Loucy (cell line): ENCODE measurements at regions not wholly inside any gene's neighbourhood (a gene's known extent, or its start where the extent isn't known, plus 50 kb on each side); places are given as distances from the start of the nearest gene placed in this dataset.

Experiments
- H2AFZ ChIP-seq: fragments of 200-600 bp; sonication (generic); 2 replicates; pipeline ENCODE4 v1.6.0; 2016; ENCODE audit warnings: antibody characterized with exemption, mild to moderate bottlenecking, low read length, moderate library complexity
- H3F3A ChIP-seq: fragments of 200-600 bp; 2 replicates; pipeline ENCODE4 v1.6.0; 2016; ENCODE audit warnings: antibody characterized with exemption, low read depth, mild to moderate bottlenecking
- H3K27me3 ChIP-seq: fragments of 200-600 bp; sonication (generic); 2 replicates; pipeline ENCODE4 v1.6.1; 2014; ENCODE audit warnings: low read length, mild to moderate bottlenecking; ENCODE audit not compliant: insufficient read depth, poor library complexity, severe bottlenecking
- H3K36me3 ChIP-seq: fragments of 200-600 bp; sonication (generic); 2 replicates; pipeline ENCODE4 v1.6.1; 2016; ENCODE audit warnings: low read length; ENCODE audit not compliant: insufficient read depth
- H3K4me1 ChIP-seq: fragments of 200-600 bp; sonication (generic); 2 replicates; pipeline ENCODE4 v1.5.1; 2014; ENCODE audit warnings: low read length, mild to moderate bottlenecking; ENCODE audit not compliant: insufficient read depth, poor library complexity, severe bottlenecking
- H3K4me2 ChIP-seq: fragments of 200-600 bp; sonication (generic); 2 replicates; pipeline ENCODE4 v1.6.0; 2014; ENCODE audit warnings: antibody characterized with exemption, low read length, low read depth, mild to moderate bottlenecking; ENCODE audit not compliant: poor library complexity, severe bottlenecking
- H3K4me3 ChIP-seq: fragments of 200-600 bp; sonication (generic); 2 replicates; pipeline ENCODE4 v1.5.1; 2014; ENCODE audit warnings: low read length, mild to moderate bottlenecking, mixed read lengths; ENCODE audit not compliant: poor library complexity, severe bottlenecking
- H3K79me2 ChIP-seq: fragments of 200-600 bp; sonication (generic); 2 replicates; pipeline ENCODE4 v1.6.1; 2014; ENCODE audit warnings: low read length; ENCODE audit not compliant: insufficient read depth
- H3K9ac ChIP-seq: fragments of 200-600 bp; sonication (generic); 2 replicates; pipeline ENCODE4 v1.6.0; 2014; ENCODE audit warnings: mild to moderate bottlenecking, low read depth, low read length, moderate library complexity; ENCODE audit not compliant: poor library complexity, severe bottlenecking
- H3K9me2 ChIP-seq: fragments of 200-600 bp; sonication (generic); replicated peaks from 2 replicates; pipeline ENCODE4 v1.6.1; 2016; ENCODE audit warnings: low read depth, low read length, mixed read lengths
- H3K9me3 ChIP-seq: fragments of 200-600 bp; sonication (generic); 2 replicates; pipeline ENCODE4 v1.6.1; 2014; ENCODE audit warnings: mild to moderate bottlenecking, antibody characterized with exemption, low read length, low read depth; ENCODE audit not compliant: insufficient read depth
- H4K20me1 ChIP-seq: fragments of 200-600 bp; sonication (generic); 2 replicates; pipeline ENCODE4 v1.6.0; 2014; ENCODE audit warnings: antibody characterized with exemption, low read length, mild to moderate bottlenecking; ENCODE audit not compliant: insufficient read depth, poor library complexity, severe bottlenecking
- CTCF ChIP-seq: fragments of 200-600 bp; sonication (generic); conservative IDR thresholded peaks from 2 replicates; pipeline ENCODE4 v1.5.1; 2014; ENCODE audit warnings: mild to moderate bottlenecking, antibody characterized with exemption, low read length
- EZH2phosphoT487 ChIP-seq: fragments of 200-600 bp; IDR thresholded peaks from 2 replicates; pipeline ENCODE4 v1.6.1; 2018; ENCODE audit warnings: antibody characterized with exemption, mild to moderate bottlenecking, moderate library complexity, borderline replicate concordance

- no peak overlapping the region for H3K4me2 ChIP-seq
- no peaks in the 10 kb centered on the region for H3F3A ChIP-seq
- no peaks in the 10 kb centered on the region for H4K20me1 ChIP-seq
- TF ChIP-seq CTCF (no peak), EZH2phosphoT487 (no peak)
- H3K4me1 ChIP-seq = no peaks in the 10 kb centered on the region
- H3K36me3 ChIP-seq = no peaks in the 10 kb centered on the region
- no peaks in the 10 kb centered on the region for H3K27me3 ChIP-seq
- H3K79me2 ChIP-seq = no peaks in the 10 kb centered on the region
- no peaks in the 10 kb centered on the region for H3K9me2 ChIP-seq
- no peak overlapping the region for H3K9ac ChIP-seq
- H2AFZ ChIP-seq = no peak overlapping the region
- H3K4me3 ChIP-seq = no peak overlapping the region
- no peaks in the 10 kb centered on the region for H3K9me3 ChIP-seq
These were observed 143.3 kb downstream of the DICER1 start for GRCh38 chr14:95014036-95014435.

DNA sequence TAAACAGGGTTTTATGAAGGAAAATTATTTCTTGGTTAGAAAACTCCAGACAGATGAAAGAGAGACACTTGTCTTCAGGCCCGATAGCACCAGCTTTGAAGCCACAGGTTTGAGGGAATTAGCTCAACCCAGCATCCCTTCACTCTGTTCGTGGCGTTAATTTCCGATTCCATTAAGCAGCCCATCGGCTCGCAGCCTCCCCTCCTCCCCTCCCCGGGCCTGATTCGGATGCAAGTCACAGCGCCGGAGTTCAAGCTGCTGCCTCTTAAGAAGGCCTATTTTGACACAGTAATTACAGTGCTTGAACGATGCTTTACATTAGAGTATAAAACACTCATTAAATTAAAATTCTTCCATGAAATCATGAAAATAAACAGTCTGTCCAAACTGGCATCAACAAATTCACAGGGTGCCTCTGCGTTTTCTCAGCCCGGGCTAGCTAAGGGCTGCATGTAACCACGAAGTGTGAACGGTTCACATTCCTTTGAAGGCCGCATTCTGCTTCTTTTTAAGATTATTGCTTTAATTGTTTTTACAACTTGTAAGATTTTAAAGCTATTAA, 145.8 kb downstream of the DICER1 start:
- no peaks in the 10 kb centered on the region for H3K4me1 ChIP-seq
- H2AFZ ChIP-seq = no peak overlapping the region
- TF ChIP-seq CTCF (no peak), EZH2phosphoT487 (no peak)
- no peaks in the 10 kb centered on the region for H3F3A ChIP-seq
- no peaks in the 10 kb centered on the region for H3K27me3 ChIP-seq
- no peaks in the 10 kb centered on the region for H3K9me2 ChIP-seq
- H3K9ac ChIP-seq = no peak overlapping the region
- H3K4me2 ChIP-seq = no peak overlapping the region
- H3K36me3 ChIP-seq = no peaks in the 10 kb centered on the region
- no peak overlapping the region for H3K4me3 ChIP-seq
- H4K20me1 ChIP-seq = no peaks in the 10 kb centered on the region
- 0 out of 2 replicates have a peak, but pooled peaks cover 4% of the 10 kb centered on the region for H3K9me3 ChIP-seq
- no peaks in the 10 kb centered on the region for H3K79me2 ChIP-seq

DNA sequence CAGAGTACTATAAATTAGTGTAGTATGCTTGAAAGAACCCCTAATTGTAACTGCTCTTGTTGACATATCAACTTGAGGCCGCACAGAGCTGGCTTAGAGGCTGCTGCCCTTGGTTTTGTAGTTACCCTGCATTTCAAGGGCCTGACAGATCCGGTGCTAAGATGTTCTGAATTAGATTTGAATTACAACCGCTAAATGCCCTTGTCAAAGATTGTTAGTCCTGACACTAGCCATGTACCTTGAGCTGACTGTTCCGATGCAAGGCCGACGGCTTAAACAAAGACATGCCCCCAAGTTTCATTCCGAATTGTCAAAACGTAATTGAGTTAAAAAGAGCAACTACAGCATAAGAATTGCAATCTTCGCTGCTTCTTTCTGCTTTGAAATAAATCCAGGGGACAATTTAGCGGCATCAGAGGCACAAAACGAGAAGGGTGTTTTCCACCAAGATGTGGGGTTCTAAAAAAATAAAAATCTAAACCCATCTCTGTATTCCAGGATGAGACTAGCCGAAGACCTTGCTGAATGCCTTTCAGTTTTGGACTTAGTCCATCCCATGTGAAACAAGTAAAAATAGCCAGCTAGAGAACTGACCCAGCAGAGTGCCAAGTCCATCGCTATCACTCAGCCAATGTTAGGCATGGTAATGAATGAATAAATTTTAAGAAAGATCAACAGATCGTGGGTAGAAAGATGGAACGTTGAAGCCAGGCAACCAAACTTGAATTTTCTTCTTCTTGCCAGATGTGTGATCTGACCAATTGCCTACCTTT, 148.7 kb downstream of the DICER1 start:
- Histone ChIP-seq H3K9ac (no peak overlapping the region), H3K9me3 (0 out of 2 replicates have a peak, but pooled peaks cover 4% of the 10 kb centered on the region), H3K4me2 (no peak overlapping the region), H3K36me3 (no peaks in the 10 kb centered on the region), H3F3A (no peaks in the 10 kb centered on the region), H4K20me1 (no peaks in the 10 kb centered on the region), H3K9me2 (no peaks in the 10 kb centered on the region), H3K79me2 (no peaks in the 10 kb centered on the region), H2AFZ (no peak overlapping the region), H3K4me1 (no peaks in the 10 kb centered on the region), H3K27me3 (no peaks in the 10 kb centered on the region), H3K4me3 (no peak overlapping the region)
- TF ChIP-seq CTCF (no peak), EZH2phosphoT487 (no peak)
